ENCODE measurements at regions not wholly inside any gene's neighbourhood (a gene's known extent, or its start where the extent isn't known, plus 50 kb on each side); places are given as distances from the start of the nearest gene placed in this dataset.

DNA sequence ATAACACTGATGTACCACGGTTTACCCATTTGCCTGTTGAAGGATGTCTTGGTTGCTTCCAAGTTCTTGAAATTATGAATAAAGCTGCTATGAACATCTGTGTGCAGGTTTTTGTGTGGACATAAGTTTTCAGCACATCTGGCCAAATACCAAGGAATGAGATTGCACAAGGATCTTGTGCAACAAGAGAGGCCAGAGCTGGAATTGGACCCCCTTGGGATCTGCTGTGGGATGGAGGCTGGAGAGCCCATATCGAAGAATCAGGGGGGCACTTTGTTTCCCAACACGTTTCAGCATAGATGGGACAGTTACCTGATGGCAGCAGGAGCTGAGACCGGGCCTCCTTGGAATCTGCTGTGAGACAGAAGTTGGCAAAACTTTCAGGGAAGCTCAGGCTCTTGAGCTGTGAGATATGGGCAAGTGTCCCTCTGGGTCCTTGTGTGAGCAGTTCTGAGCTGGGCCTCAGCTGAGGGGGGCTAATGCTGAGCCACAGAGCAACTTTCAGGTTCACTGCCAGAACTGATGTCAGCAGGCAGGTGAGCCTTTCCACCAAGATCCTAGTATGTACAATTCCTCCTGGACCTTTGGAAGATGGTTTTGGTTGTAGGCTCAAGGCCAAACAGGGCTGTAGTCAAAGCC, 115.2 kb upstream of the RAB18 start:
- no peaks in the 10 kb centered on the region for H3K9me2 ChIP-seq (replicated peaks; ENCODE audit: low read length)
- no peaks in the 10 kb centered on the region for H3K27me3 ChIP-seq (ENCODE audit: low read length)
- no TSS peak for BruUV-seq (replicated peaks)
- no peak overlapping the region for H3K4me3 ChIP-seq (ENCODE audit: low read length)
- ChIA-PET POLR2A (ENCODE audit: unreplicated experiment) (no interaction called here), CTCF (no interaction called here)
- H3K9me3 ChIP-seq (ENCODE audit: low read length): no peaks in the 10 kb centered on the region
- no peaks in the 10 kb centered on the region for H3K79me2 ChIP-seq (ENCODE audit: low read length)
- H2AFZ ChIP-seq (ENCODE audit: low read length): no peak overlapping the region
- H3K4me1 ChIP-seq (ENCODE audit: insufficient read depth, low read length): peaks cover 30% of the 10 kb centered on the region
- H3K9ac ChIP-seq (ENCODE audit: low read length): no peak overlapping the region
- ATAC-seq (no peak), DNase-seq (no peak)
- H3K4me2 ChIP-seq (ENCODE audit: low read length): no peak overlapping the region
- no peaks in the 10 kb centered on the region for H4K20me1 ChIP-seq (ENCODE audit: low read length)
- H3K27ac ChIP-seq (ENCODE audit: low read length): no peak overlapping the region
- intact Hi-C loops (cut with micrococcal nuclease): no loop called here
- H3K36me3 ChIP-seq (ENCODE audit: low read depth, low read length): no peaks in the 10 kb centered on the region
- no peak for TF ChIP-seq EZH2phosphoT487 (IDR thresholded peaks at IDR 0.05; ENCODE audit: borderline replicate concordance, low read length)
- TF ChIP-seq, protein P1, sequence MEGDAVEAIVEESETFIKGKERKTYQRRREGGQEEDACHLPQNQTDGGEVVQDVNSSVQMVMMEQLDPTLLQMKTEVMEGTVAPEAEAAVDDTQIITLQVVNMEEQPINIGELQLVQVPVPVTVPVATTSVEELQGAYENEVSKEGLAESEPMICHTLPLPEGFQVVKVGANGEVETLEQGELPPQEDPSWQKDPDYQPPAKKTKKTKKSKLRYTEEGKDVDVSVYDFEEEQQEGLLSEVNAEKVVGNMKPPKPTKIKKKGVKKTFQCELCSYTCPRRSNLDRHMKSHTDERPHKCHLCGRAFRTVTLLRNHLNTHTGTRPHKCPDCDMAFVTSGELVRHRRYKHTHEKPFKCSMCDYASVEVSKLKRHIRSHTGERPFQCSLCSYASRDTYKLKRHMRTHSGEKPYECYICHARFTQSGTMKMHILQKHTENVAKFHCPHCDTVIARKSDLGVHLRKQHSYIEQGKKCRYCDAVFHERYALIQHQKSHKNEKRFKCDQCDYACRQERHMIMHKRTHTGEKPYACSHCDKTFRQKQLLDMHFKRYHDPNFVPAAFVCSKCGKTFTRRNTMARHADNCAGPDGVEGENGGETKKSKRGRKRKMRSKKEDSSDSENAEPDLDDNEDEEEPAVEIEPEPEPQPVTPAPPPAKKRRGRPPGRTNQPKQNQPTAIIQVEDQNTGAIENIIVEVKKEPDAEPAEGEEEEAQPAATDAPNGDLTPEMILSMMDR (conservative IDR thresholded peaks at IDR 0.05; ENCODE audit: low read depth, low read length): no peak
- TF ChIP-seq EZH2 (IDR thresholded peaks at IDR 0.05; ENCODE audit: low read length, unreplicated experiment): no peak
- no peaks in the 10 kb centered on the region for H3F3A ChIP-seq (ENCODE audit: low read length, unreplicated experiment)

DNA sequence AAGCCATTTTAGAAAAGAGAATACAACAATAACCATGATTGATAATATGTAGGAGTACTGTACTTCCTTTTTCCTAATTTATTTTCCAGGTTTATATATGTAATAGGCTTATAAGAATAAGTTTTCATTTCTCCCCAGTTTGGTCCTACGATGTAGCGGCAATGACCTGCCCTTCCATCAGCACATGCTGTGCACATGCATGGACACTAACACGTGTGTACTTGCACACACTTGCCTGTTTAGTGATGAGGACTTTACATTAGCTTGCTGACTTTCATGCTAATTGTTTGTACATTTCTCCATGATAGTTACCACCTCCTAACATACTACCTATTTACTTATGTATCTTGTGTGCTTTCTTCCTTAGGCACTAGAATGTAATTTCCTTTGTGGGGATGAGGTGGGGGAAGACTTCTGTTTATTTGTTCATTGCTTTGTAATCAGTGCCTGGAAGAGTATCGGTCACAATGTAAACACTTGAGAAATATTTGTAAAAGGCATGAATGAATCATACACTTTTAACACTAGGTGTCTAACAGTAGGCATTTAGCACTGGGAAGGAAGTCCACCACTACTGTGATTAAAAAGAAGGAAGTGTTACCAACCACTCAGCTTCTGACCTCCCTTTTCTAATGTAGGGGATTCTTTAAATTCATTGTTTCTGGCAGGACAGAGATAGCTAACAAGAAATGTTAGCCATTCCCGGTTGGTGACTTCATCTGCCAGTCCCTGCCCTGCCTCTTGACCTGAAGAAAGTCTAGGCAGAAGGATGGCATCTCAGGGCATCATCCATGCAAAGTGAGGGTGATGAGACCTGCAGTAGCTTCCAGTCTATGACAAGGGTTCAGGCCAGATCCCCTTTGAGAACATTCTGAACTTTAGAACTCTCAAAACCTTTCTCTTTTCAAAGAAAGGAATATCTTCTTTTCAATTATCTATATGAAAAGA, 120.2 kb upstream of the RAB18 start:
- Histone ChIP-seq H3K4me1 (ENCODE audit: insufficient read depth, low read length) (peaks cover 16% of the 10 kb centered on the region), H3K9me3 (ENCODE audit: low read length) (no peaks in the 10 kb centered on the region), H3K36me3 (ENCODE audit: low read depth, low read length) (no peaks in the 10 kb centered on the region), H3K27me3 (ENCODE audit: low read length) (no peaks in the 10 kb centered on the region), H3K79me2 (ENCODE audit: low read length) (no peaks in the 10 kb centered on the region), H3F3A (ENCODE audit: low read length, unreplicated experiment) (no peaks in the 10 kb centered on the region), H3K27ac (ENCODE audit: low read length) (peak overlapping the region; percentile 53), H3K9me2 (replicated peaks; ENCODE audit: low read length) (no peaks in the 10 kb centered on the region), H3K4me3 (ENCODE audit: low read length) (no peak overlapping the region), H3K4me2 (ENCODE audit: low read length) (peak overlapping the region; percentile 80), H3K9ac (ENCODE audit: low read length) (no peak overlapping the region), H4K20me1 (ENCODE audit: low read length) (no peaks in the 10 kb centered on the region), H2AFZ (ENCODE audit: low read length) (no peak overlapping the region)
- TF ChIP-seq, protein P1 (conservative IDR thresholded peaks at IDR 0.05; ENCODE audit: low read depth, low read length): no peak
- no peak for TF ChIP-seq EZH2phosphoT487 (IDR thresholded peaks at IDR 0.05; ENCODE audit: borderline replicate concordance, low read length)
- TF ChIP-seq EZH2 (IDR thresholded peaks at IDR 0.05; ENCODE audit: low read length, unreplicated experiment): no peak
- no TSS peak for BruUV-seq (replicated peaks)
- DNase-seq (peak; percentile 81), ATAC-seq (peak; percentile 99)
- ChIA-PET CTCF (no interaction called here), POLR2A (ENCODE audit: unreplicated experiment) (no interaction called here)
- intact Hi-C loops (cut with micrococcal nuclease): loop anchor here (5.0 kb wide), 1 partner anchor 53 kb away; no protein-coding TSS in a partner anchor

Measured in PC-3 (cell line).